GM12878 (cell line): ENCODE measurements at regions not wholly inside any gene's neighbourhood (a gene's known extent, or its start where the extent isn't known, plus 50 kb on each side); places are given as distances from the start of the nearest gene placed in this dataset.
"Not testable (repeated sequence)": the region's sequence is repeated elsewhere in the genome, so short reads cannot be mapped to it uniquely, and the experiment has no call there.

Experiments
- ATAC-seq: fragments of 200-7000 bp; cut with Tn5 transposase; 3 replicates; pipeline ENCODE4 v1.9.1; 2020; ENCODE audit warnings: mild to moderate bottlenecking, moderate library complexity
- BruUV-seq: library from RNA; stranded (reverse); fragments of 400-500 nt; replicated peaks from 2 replicates; lab custom pipeline; 2021; lab: Mats Ljungman, UMichigan
- CTCF ChIA-PET: fragments of 300-600 bp; sonication (Branson Sonifier 250); formaldehyde crosslinking; extraction: SDS; loops from one replicate; lab custom pipeline; 2021; ENCODE audit warnings: inconsistent platforms; lab: Yijun Ruan, JAX
- POLR2A ChIA-PET: fragments of 350-600 bp; formaldehyde crosslinking; extraction: SDS; loops from one replicate; lab custom pipeline; 2021; ENCODE audit warnings: inconsistent platforms; lab: Charles Lee
- RAD21 ChIA-PET: fragments of 300-600 bp; sonication (Branson Sonifier 250); formaldehyde crosslinking; loops from one replicate; lab custom pipeline; 2023; ENCODE audit warnings: antibody characterized with exemption; ENCODE audit not compliant: unreplicated experiment; lab: Charles Lee
- SMC1A ChIA-PET: fragments of 300-600 bp; sonication (Branson Sonifier 250); formaldehyde crosslinking; loops from one replicate; lab custom pipeline; 2023; ENCODE audit not compliant: unreplicated experiment, uncharacterized antibody; lab: Charles Lee
- DNase-seq: peaks from one replicate; pipeline ENCODE4 v3.0.0-alpha.2; 2011; ENCODE audit warnings: low read depth, low spot score
- FAIRE-seq: peaks from 3 replicates; lab custom pipeline; 2011; peaks lifted over from hg19 to GRCh38; lab: Jason Lieb, UNC
- H2AFZ ChIP-seq: 2 replicates; pipeline ENCODE4 v1.6.0; 2011; ENCODE audit warnings: low read depth, low read length, control low read depth; ENCODE audit not compliant: control insufficient read depth
- H3K27ac ChIP-seq: 2 replicates; pipeline ENCODE4 v1.5.1; 2011; ENCODE audit warnings: control low read depth; ENCODE audit not compliant: control insufficient read depth, insufficient read depth
- H3K27me3 ChIP-seq, 2 experiments: replicated peaks in 1 of 2; 2 replicates each; pipeline versions ENCODE4 v1.6.0 to v1.6.1; 2011; ENCODE audit warnings: low read length in 1 of 2; ENCODE audit not compliant: control insufficient read depth in 2 of 2, insufficient read depth in 2 of 2
- H3K36me3 ChIP-seq, 2 experiments: 2 replicates each; pipeline ENCODE4 v1.5.1; 2011; ENCODE audit warnings: low read length in 1 of 2; ENCODE audit not compliant: control insufficient read depth in 2 of 2, insufficient read depth in 2 of 2
- H3K4me1 ChIP-seq: 2 replicates; pipeline ENCODE4 v1.6.1; 2011; ENCODE audit warnings: mild to moderate bottlenecking, low read length, moderate library complexity, mixed read lengths; ENCODE audit not compliant: control insufficient read depth, insufficient read depth
- H3K4me2 ChIP-seq: 2 replicates; pipeline ENCODE4 v1.6.0; 2011; ENCODE audit warnings: control low read depth; ENCODE audit not compliant: control insufficient read depth, insufficient read depth
- H3K4me3 ChIP-seq: fragments of 200-600 bp; sonication (generic); 2 replicates; pipeline ENCODE4 v1.5.1; 2016
- H3K79me2 ChIP-seq: 2 replicates; pipeline ENCODE4 v1.6.0; 2011; ENCODE audit warnings: low read length; ENCODE audit not compliant: control insufficient read depth, insufficient read depth
- H3K9ac ChIP-seq: 2 replicates; pipeline ENCODE4 v1.8.0; 2011; ENCODE audit warnings: low read length, control low read depth, mixed read lengths; ENCODE audit not compliant: control insufficient read depth, insufficient read depth
- H3K9me3 ChIP-seq: replicated peaks from 3 replicates; pipeline ENCODE4 v1.5.1; 2011; ENCODE audit warnings: mild to moderate bottlenecking, low read length; ENCODE audit not compliant: control insufficient read depth, insufficient read depth
- H4K20me1 ChIP-seq: 2 replicates; pipeline ENCODE4 v1.6.0; 2011; ENCODE audit not compliant: control insufficient read depth, insufficient read depth
- CBX5 ChIP-seq: sonication (generic); IDR thresholded peaks from 2 replicates; pipeline ENCODE4 v1.6.1; 2016; ENCODE audit warnings: low read depth, moderate library complexity, mild to moderate bottlenecking, inconsistent platforms
- DPF2 ChIP-seq: fragments of 450-650 bp; IDR thresholded peaks from 2 replicates; pipeline ENCODE4 v1.6.1; 2017; ENCODE audit warnings: mild to moderate bottlenecking
- E4F1 ChIP-seq: fragments of 450-650 bp; IDR thresholded peaks from 2 replicates; pipeline ENCODE4 v1.6.1; 2018; ENCODE audit warnings: borderline replicate concordance, mild to moderate bottlenecking; ENCODE audit not compliant: partially characterized antibody
- FOXM1 ChIP-seq: IDR thresholded peaks from 2 replicates; pipeline ENCODE4 v1.6.1; 2012; ENCODE audit warnings: low read depth, mild to moderate bottlenecking, inconsistent platforms, low read length, moderate library complexity
- LARP7 ChIP-seq: fragments of 450-650 bp; IDR thresholded peaks from 2 replicates; pipeline ENCODE4 v1.6.1; 2017; ENCODE audit warnings: mild to moderate bottlenecking
- NFXL1 ChIP-seq: fragments of 450-650 bp; IDR thresholded peaks from 2 replicates; pipeline ENCODE4 v1.6.1; 2017; ENCODE audit warnings: antibody characterized with exemption, mild to moderate bottlenecking, borderline replicate concordance
- NKRF ChIP-seq: fragments of 450-650 bp; conservative IDR thresholded peaks from 2 replicates; pipeline ENCODE4 v1.6.1; 2017; ENCODE audit warnings: mild to moderate bottlenecking, moderate library complexity
- PML ChIP-seq: IDR thresholded peaks from 2 replicates; pipeline ENCODE4 v1.6.1; 2012; ENCODE audit warnings: low read length, inconsistent platforms
- RAD21 ChIP-seq: IDR thresholded peaks from 2 replicates; pipeline ENCODE4 v1.6.1; 2011; ENCODE audit warnings: mild to moderate bottlenecking, low read depth, low read length, moderate library complexity; ENCODE audit not compliant: insufficient read depth
- RBBP5 ChIP-seq: fragments of 200-600 bp; sonication (generic); conservative IDR thresholded peaks from 2 replicates; pipeline ENCODE4 v1.6.1; 2016
- USF1 ChIP-seq: IDR thresholded peaks from 2 replicates; pipeline ENCODE4 v1.6.1; 2011; ENCODE audit warnings: borderline replicate concordance, low read depth, mild to moderate bottlenecking, moderate library complexity, mixed read lengths, low read length; ENCODE audit not compliant: insufficient read depth; ENCODE audit errors: extremely low read length
- USF2 ChIP-seq: IDR thresholded peaks from 2 replicates; pipeline ENCODE4 v1.6.1; 2011; ENCODE audit warnings: low read depth, low read length, improper control_type of control experiment, borderline replicate concordance
- ZNF274 ChIP-seq: IDR thresholded peaks from one replicate; pipeline ENCODE4 v1.8.0; 2011; ENCODE audit not compliant: insufficient read length, insufficient read depth
- WGBS: methylation state at CpG from one replicate; pipeline ENCODE4 v1.1.6; 2016; ENCODE audit warnings: low lambda C conversion rate; ENCODE audit not compliant: insufficient replicate concordance, insufficient coverage; ENCODE audit errors: missing lambda C conversion rate; 5-methylcytosine and 5-hydroxymethylcytosine counted together
- in situ Hi-C: fragments of 300-500 bp; cut with MboI; formaldehyde crosslinking; loops from 9 replicates; pipeline ENCODE4 v1.14.3; 2018; ENCODE audit warnings: mixed read lengths
- intact Hi-C: fragments of 100-400 bp; cut with micrococcal nuclease; formaldehyde crosslinking; loops from one replicate; pipeline ENCODE4 v1.14.2; 2022; ENCODE audit not compliant: unreplicated experiment

- H3K27ac ChIP-seq, H3K79me2 ChIP-seq, POLR2A ChIA-PET, DNase-seq, in situ Hi-C loops, H3K4me1 ChIP-seq, H3K9me3 ChIP-seq, H4K20me1 ChIP-seq, CTCF ChIA-PET, intact Hi-C loops, H3K36me3 ChIP-seq, ATAC-seq, BruUV-seq, FAIRE-seq, RAD21 ChIA-PET, H3K27me3 ChIP-seq, H2AFZ ChIP-seq, H3K9ac ChIP-seq, H3K4me2 ChIP-seq, SMC1A ChIA-PET, H3K4me3 ChIP-seq: not testable (repeated sequence)
- WGBS: 8% methylated on average over 1 of the region's 1 CpG
- TF ChIP-seq CBX5: 0 out of 2 replicates have a peak, but pooled peaks have one; percentile 45
Measured at GRCh38 chr12:30272515-30272914, 423.2 kb downstream of the IPO8 start.

GRCh38 chr12:30269496-30269895 is 426.2 kb downstream of the IPO8 start:
- no peak for FAIRE-seq
- Histone ChIP-seq H3K4me2 (no peak overlapping the region), H3K4me3 (no peak overlapping the region), H4K20me1 (no peaks in the 10 kb centered on the region), H3K9ac (no peak overlapping the region), H3K27me3 (no peaks in the 10 kb centered on the region), H2AFZ (no peak overlapping the region), H3K4me1 (no peaks in the 10 kb centered on the region), H3K9me3 (no peaks in the 10 kb centered on the region), H3K36me3 (no peaks in the 10 kb centered on the region), H3K79me2 (no peaks in the 10 kb centered on the region), H3K27ac (no peak overlapping the region)
- in situ Hi-C loops (no loop called here), intact Hi-C loops (no loop called here)
- CTCF ChIA-PET: no interaction called here
- no TSS peak for BruUV-seq
- SMC1A ChIA-PET: no interaction called here
- RAD21 ChIA-PET: no interaction called here
- no peak for ATAC-seq
- POLR2A ChIA-PET: no interaction called here
- DNase-seq: no peak
- no peak for TF ChIP-seq ZNF274
- no peak for TF ChIP-seq USF2
- no peak for TF ChIP-seq USF1
- TF ChIP-seq LARP7: no peak
- no peak for TF ChIP-seq DPF2
- TF ChIP-seq RBBP5: no peak
- no peak for TF ChIP-seq RAD21
- TF ChIP-seq NKRF: no peak
- no peak for TF ChIP-seq E4F1
- no peak for TF ChIP-seq PML
- no peak for TF ChIP-seq NFXL1
- TF ChIP-seq FOXM1: no peak
